ENCODE measurements at regions not wholly inside any gene's neighbourhood (a gene's known extent, or its start where the extent isn't known, plus 50 kb on each side); places are given as distances from the start of the nearest gene placed in this dataset.

DNA sequence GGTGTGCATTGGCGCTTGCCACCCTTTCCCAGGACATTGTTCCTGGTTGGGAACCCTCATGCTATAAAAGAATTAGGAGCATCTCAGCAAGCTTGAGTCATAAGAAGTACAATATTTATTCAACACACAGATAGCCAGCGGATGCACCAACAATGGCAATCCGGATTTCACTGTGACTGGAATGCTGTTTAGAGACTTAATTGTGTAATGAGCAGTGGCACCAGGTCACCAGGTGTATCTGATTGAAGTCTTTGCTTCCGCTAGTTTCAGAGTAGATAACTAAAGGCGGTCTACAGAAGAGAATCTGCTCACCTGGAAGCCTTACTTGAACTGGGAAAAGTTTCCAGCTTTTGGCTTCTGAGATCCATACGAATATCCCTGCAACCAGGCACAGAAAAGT lies 772.3 kb upstream of the GHITM start:
- no peaks in the 10 kb centered on the region for H3K36me3 ChIP-seq (ENCODE audit: insufficient read depth, low read length)
- H3K4me2 ChIP-seq (ENCODE audit: low read depth, low read length, poor library complexity, severe bottlenecking): no peak overlapping the region
- TF ChIP-seq, protein P1, sequence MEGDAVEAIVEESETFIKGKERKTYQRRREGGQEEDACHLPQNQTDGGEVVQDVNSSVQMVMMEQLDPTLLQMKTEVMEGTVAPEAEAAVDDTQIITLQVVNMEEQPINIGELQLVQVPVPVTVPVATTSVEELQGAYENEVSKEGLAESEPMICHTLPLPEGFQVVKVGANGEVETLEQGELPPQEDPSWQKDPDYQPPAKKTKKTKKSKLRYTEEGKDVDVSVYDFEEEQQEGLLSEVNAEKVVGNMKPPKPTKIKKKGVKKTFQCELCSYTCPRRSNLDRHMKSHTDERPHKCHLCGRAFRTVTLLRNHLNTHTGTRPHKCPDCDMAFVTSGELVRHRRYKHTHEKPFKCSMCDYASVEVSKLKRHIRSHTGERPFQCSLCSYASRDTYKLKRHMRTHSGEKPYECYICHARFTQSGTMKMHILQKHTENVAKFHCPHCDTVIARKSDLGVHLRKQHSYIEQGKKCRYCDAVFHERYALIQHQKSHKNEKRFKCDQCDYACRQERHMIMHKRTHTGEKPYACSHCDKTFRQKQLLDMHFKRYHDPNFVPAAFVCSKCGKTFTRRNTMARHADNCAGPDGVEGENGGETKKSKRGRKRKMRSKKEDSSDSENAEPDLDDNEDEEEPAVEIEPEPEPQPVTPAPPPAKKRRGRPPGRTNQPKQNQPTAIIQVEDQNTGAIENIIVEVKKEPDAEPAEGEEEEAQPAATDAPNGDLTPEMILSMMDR (conservative IDR thresholded peaks at IDR 0.05; ENCODE audit: low read length): no peak
- no peak for TF ChIP-seq EZH2phosphoT487 (IDR thresholded peaks at IDR 0.05; ENCODE audit: borderline replicate concordance)
- H2AFZ ChIP-seq (ENCODE audit: low read length): no peak overlapping the region
- no peaks in the 10 kb centered on the region for H4K20me1 ChIP-seq (ENCODE audit: insufficient read depth, low read length, poor library complexity, severe bottlenecking)
- no peak overlapping the region for H3K4me3 ChIP-seq (ENCODE audit: low read length, poor library complexity, severe bottlenecking)
- H3K9me2 ChIP-seq (replicated peaks; ENCODE audit: low read depth, low read length): no peaks in the 10 kb centered on the region
- no peaks in the 10 kb centered on the region for H3K9me3 ChIP-seq (ENCODE audit: insufficient read depth, low read depth, low read length)
- H3F3A ChIP-seq (ENCODE audit: low read depth): no peaks in the 10 kb centered on the region
- H3K79me2 ChIP-seq (ENCODE audit: insufficient read depth, low read length): no peaks in the 10 kb centered on the region
- no peaks in the 10 kb centered on the region for H3K27me3 ChIP-seq (ENCODE audit: insufficient read depth, low read length, poor library complexity, severe bottlenecking)
- H3K9ac ChIP-seq (ENCODE audit: low read depth, low read length, poor library complexity, severe bottlenecking): no peak overlapping the region
- H3K4me1 ChIP-seq (ENCODE audit: insufficient read depth, low read length, poor library complexity, severe bottlenecking): no peaks in the 10 kb centered on the region

DNA sequence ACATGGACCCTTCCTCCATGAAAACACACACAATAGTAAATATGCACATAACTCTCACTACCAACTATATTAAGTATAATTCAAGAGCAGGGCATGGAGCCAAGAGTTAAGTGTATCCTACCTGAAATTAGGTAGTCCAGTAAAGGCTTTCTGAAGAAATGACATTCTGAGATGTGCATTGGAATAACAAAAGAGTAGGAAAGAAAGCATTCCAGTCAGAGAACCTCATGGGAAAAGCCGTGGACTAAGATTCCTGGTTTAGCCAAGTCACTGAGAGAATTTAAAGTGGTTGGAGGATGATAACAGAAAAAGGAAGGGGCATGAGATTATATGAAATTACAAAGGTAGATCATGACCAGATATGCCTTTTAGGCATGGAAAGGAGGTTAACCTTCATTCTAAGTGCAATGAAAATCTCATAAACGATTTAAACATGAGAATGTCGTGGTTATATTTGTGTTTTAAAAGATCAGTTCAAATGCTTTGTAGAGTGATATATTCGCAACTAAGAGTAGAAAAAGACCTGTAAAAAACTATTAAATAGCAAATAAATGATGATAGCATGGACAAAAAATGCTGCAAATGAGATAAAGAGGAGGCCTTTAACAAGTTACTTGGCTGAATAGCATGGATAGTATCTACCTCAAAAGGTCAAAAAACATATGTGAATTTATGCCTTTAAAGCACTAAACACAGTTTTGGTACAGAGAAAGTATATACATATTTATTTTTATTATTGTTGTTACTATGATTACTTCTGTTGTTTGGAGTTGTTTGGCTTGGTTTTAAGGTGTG lies 767.4 kb upstream of the GHITM start:
- no peaks in the 10 kb centered on the region for H3K79me2 ChIP-seq (ENCODE audit: insufficient read depth, low read length)
- no peak overlapping the region for H3K4me2 ChIP-seq (ENCODE audit: low read depth, low read length, poor library complexity, severe bottlenecking)
- no peaks in the 10 kb centered on the region for H4K20me1 ChIP-seq (ENCODE audit: insufficient read depth, low read length, poor library complexity, severe bottlenecking)
- H3K27me3 ChIP-seq (ENCODE audit: insufficient read depth, low read length, poor library complexity, severe bottlenecking): no peaks in the 10 kb centered on the region
- H2AFZ ChIP-seq (ENCODE audit: low read length): no peak overlapping the region
- no peaks in the 10 kb centered on the region for H3F3A ChIP-seq (ENCODE audit: low read depth)
- no peaks in the 10 kb centered on the region for H3K4me1 ChIP-seq (ENCODE audit: insufficient read depth, low read length, poor library complexity, severe bottlenecking)
- no peaks in the 10 kb centered on the region for H3K9me3 ChIP-seq (ENCODE audit: insufficient read depth, low read depth, low read length)
- H3K9ac ChIP-seq (ENCODE audit: low read depth, low read length, poor library complexity, severe bottlenecking): no peak overlapping the region
- TF ChIP-seq EZH2phosphoT487 (IDR thresholded peaks at IDR 0.05; ENCODE audit: borderline replicate concordance): no peak
- TF ChIP-seq, protein P1 (conservative IDR thresholded peaks at IDR 0.05; ENCODE audit: low read length): no peak
- no peaks in the 10 kb centered on the region for H3K9me2 ChIP-seq (replicated peaks; ENCODE audit: low read depth, low read length)
- no peaks in the 10 kb centered on the region for H3K36me3 ChIP-seq (ENCODE audit: insufficient read depth, low read length)
- no peak overlapping the region for H3K4me3 ChIP-seq (ENCODE audit: low read length, poor library complexity, severe bottlenecking)

DNA sequence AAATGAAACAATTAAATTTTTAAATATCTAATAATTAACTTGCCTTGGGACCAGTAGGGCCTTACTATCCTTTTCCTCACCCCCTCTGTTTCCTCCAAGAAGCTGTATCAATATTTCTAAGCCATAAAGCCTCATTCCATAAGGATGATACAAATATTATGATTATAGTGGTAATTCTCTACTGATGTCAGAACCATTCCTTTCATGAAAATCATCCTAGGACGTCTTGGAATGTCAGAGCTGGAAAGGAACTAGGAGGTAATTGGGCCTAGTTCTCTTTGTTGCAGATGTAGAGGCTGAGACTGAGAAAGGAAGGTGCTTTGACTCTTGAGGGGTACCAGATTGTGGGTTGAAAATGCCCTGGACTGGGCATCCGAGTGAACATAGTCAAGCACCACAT lies 766.7 kb upstream of the GHITM start:
- Histone ChIP-seq H3K4me2 (ENCODE audit: low read depth, low read length, poor library complexity, severe bottlenecking) (no peak overlapping the region), H3K79me2 (ENCODE audit: insufficient read depth, low read length) (no peaks in the 10 kb centered on the region), H2AFZ (ENCODE audit: low read length) (no peak overlapping the region), H3K9me2 (replicated peaks; ENCODE audit: low read depth, low read length) (no peaks in the 10 kb centered on the region), H3K27me3 (ENCODE audit: insufficient read depth, low read length, poor library complexity, severe bottlenecking) (no peaks in the 10 kb centered on the region), H3K9me3 (ENCODE audit: insufficient read depth, low read depth, low read length) (no peaks in the 10 kb centered on the region), H3K9ac (ENCODE audit: low read depth, low read length, poor library complexity, severe bottlenecking) (no peak overlapping the region), H3F3A (ENCODE audit: low read depth) (no peaks in the 10 kb centered on the region), H3K4me1 (ENCODE audit: insufficient read depth, low read length, poor library complexity, severe bottlenecking) (no peaks in the 10 kb centered on the region), H4K20me1 (ENCODE audit: insufficient read depth, low read length, poor library complexity, severe bottlenecking) (no peaks in the 10 kb centered on the region), H3K36me3 (ENCODE audit: insufficient read depth, low read length) (no peaks in the 10 kb centered on the region), H3K4me3 (ENCODE audit: low read length, poor library complexity, severe bottlenecking) (no peak overlapping the region)
- no peak for TF ChIP-seq EZH2phosphoT487 (IDR thresholded peaks at IDR 0.05; ENCODE audit: borderline replicate concordance)
- TF ChIP-seq, protein P1 (conservative IDR thresholded peaks at IDR 0.05; ENCODE audit: low read length): no peak

Measured in Loucy (cell line).